ENCODE measurements at regions not wholly inside any gene's neighbourhood (a gene's known extent, or its start where the extent isn't known, plus 50 kb on each side); places are given as distances from the start of the nearest gene placed in this dataset.

DNA sequence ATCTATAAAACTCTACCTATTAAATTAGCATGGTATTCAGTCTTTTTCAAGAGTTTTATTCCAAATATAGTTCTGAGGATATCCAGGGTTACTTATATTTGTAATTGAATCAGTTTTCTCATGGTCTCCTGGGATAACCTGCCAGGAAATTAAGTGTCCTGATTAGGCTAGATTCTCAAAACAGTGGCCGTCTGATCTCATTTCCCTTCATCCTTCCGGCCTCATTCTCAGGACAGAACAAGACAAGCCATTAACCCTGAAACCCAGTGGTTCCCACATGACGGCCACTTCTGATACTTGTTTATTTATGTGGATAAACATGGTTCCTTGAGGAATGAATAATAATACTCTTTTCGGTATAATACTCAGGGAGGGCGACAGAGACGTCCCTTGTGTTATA lies 417.6 kb upstream of the POT1 start:
- Histone ChIP-seq H3K9me3 (no peaks in the 10 kb centered on the region), H3K4me1 (replicated peaks) (no peaks in the 10 kb centered on the region), H3K36me3 (no peaks in the 10 kb centered on the region), H3K27me3 (replicated peaks; ENCODE audit: insufficient read depth) (no peaks in the 10 kb centered on the region), H3K27ac (no peak overlapping the region), H3K4me3 (no peak overlapping the region)
- intact Hi-C loops (cut with DNase I) = no loop called here
- TF ChIP-seq POLR2A (IDR thresholded peaks at IDR 0.05) (no peak), POLR2AphosphoS5 (IDR thresholded peaks at IDR 0.05) (no peak)
- TF ChIP-seq, protein P1, sequence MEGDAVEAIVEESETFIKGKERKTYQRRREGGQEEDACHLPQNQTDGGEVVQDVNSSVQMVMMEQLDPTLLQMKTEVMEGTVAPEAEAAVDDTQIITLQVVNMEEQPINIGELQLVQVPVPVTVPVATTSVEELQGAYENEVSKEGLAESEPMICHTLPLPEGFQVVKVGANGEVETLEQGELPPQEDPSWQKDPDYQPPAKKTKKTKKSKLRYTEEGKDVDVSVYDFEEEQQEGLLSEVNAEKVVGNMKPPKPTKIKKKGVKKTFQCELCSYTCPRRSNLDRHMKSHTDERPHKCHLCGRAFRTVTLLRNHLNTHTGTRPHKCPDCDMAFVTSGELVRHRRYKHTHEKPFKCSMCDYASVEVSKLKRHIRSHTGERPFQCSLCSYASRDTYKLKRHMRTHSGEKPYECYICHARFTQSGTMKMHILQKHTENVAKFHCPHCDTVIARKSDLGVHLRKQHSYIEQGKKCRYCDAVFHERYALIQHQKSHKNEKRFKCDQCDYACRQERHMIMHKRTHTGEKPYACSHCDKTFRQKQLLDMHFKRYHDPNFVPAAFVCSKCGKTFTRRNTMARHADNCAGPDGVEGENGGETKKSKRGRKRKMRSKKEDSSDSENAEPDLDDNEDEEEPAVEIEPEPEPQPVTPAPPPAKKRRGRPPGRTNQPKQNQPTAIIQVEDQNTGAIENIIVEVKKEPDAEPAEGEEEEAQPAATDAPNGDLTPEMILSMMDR (IDR thresholded peaks at IDR 0.05) = no peak
- DNase-seq (ENCODE audit: low spot score) = no peak
- 85% methylated on average over 6 of the region's 6 CpGs for WGBS

DNA sequence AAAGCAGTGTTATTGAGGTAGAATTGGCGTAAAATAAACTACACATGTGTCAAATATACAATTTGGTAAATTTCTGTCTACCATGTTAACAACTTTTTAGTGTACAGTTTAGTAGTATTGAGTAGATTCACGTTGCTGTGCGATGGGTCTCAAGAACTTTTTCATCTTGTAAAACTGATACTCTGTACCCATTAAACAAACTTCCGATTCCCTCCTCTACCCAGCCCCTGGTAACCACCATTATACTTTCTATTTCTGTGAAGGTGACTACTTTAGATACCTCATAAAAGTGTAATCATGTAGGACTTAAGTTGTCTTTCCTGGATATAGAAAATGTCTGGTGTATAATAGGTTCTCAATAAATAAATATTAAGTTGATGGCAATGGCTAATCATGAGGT lies 408.5 kb upstream of the POT1 start:
- 81% methylated on average over 4 of the region's 4 CpGs for WGBS
- TF ChIP-seq POLR2AphosphoS5 (IDR thresholded peaks at IDR 0.05) (no peak), POLR2A (IDR thresholded peaks at IDR 0.05) (no peak)
- TF ChIP-seq, protein P1 (IDR thresholded peaks at IDR 0.05) = no peak
- intact Hi-C loops (cut with DNase I) = no loop called here
- H3K36me3 ChIP-seq = no peaks in the 10 kb centered on the region
- H3K4me1 ChIP-seq (replicated peaks) = no peaks in the 10 kb centered on the region
- no peaks in the 10 kb centered on the region for H3K9me3 ChIP-seq
- H3K4me3 ChIP-seq = no peak overlapping the region
- H3K27ac ChIP-seq = no peak overlapping the region
- DNase-seq (ENCODE audit: low spot score) = no peak
- H3K27me3 ChIP-seq (replicated peaks; ENCODE audit: insufficient read depth) = no peaks in the 10 kb centered on the region

GRCh38 chr7:125336326-125336725 lies 406.7 kb upstream of the POT1 start:
- Histone ChIP-seq H3K4me1 (replicated peaks) (no peaks in the 10 kb centered on the region), H3K27me3 (replicated peaks; ENCODE audit: insufficient read depth) (no peaks in the 10 kb centered on the region), H3K36me3 (no peaks in the 10 kb centered on the region), H3K4me3 (no peak overlapping the region), H3K27ac (no peak overlapping the region), H3K9me3 (no peaks in the 10 kb centered on the region)
- no peak for DNase-seq (ENCODE audit: low spot score)
- WGBS = 81% methylated on average over 4 of the region's 4 CpGs
- intact Hi-C loops (cut with DNase I) = no loop called here
- TF ChIP-seq, protein P1 (IDR thresholded peaks at IDR 0.05) = no peak
- TF ChIP-seq POLR2A (IDR thresholded peaks at IDR 0.05) (no peak), POLR2AphosphoS5 (IDR thresholded peaks at IDR 0.05) (no peak)

DNA sequence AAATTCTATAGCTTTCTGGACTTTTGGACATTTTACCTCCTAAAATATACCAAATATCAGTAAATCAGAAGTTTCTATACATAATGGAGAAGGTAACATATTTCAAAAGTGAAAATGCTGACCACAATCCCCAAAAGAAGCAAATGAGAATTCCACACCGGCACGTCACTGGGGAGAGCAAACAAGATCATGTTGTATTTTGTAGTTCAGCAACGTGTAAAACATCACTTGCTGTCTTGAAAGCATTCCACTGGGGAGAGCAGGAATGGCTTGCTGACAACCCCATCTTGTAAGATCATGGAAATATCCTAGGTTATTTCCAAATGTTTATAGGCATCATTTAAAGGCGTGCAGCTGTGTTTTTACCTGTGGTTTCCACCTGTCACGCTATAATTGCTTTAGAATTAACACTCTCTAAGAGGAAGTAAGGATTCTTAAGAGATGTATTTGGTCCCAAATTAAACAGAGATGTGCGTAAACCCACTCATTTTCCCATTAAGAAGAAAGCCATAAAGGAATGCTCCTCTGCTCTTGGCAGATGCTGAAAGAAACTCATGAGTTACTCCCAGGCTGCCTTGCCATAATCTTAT lies 397.1 kb upstream of the POT1 start:
- TF ChIP-seq POLR2A (IDR thresholded peaks at IDR 0.05) (no peak), POLR2AphosphoS5 (IDR thresholded peaks at IDR 0.05) (no peak)
- TF ChIP-seq, protein P1 (IDR thresholded peaks at IDR 0.05) = no peak
- H3K9me3 ChIP-seq = no peaks in the 10 kb centered on the region
- no peak overlapping the region for H3K4me3 ChIP-seq
- H3K27ac ChIP-seq = no peak overlapping the region
- WGBS = 33% methylated on average over 6 of the region's 6 CpGs
- no peaks in the 10 kb centered on the region for H3K4me1 ChIP-seq (replicated peaks)
- no peaks in the 10 kb centered on the region for H3K36me3 ChIP-seq
- no peaks in the 10 kb centered on the region for H3K27me3 ChIP-seq (replicated peaks; ENCODE audit: insufficient read depth)
- DNase-seq (ENCODE audit: low spot score) = no peak
- intact Hi-C loops (cut with DNase I) = no loop called here

- DNase-seq (ENCODE audit: low spot score) = no peak
- WGBS = 55% methylated on average over 2 of the region's 2 CpGs
- Histone ChIP-seq H3K27ac (no peak overlapping the region), H3K4me3 (no peak overlapping the region), H3K4me1 (replicated peaks) (no peaks in the 10 kb centered on the region), H3K36me3 (no peaks in the 10 kb centered on the region), H3K27me3 (replicated peaks; ENCODE audit: insufficient read depth) (no peaks in the 10 kb centered on the region), H3K9me3 (no peaks in the 10 kb centered on the region)
- intact Hi-C loops (cut with DNase I) = no loop called here
- no peak for TF ChIP-seq POLR2A (IDR thresholded peaks at IDR 0.05)
- TF ChIP-seq, protein P1 (IDR thresholded peaks at IDR 0.05) = no peak
- no peak for TF ChIP-seq POLR2AphosphoS5 (IDR thresholded peaks at IDR 0.05)
These were observed 386.8 kb upstream of the POT1 start for GRCh38 chr7:125316466-125316865.

Data from prostate gland (tissue), 2 donors.